HG03139 (cell line): ENCODE measurements at regions not wholly inside any gene's neighbourhood (a gene's known extent, or its start where the extent isn't known, plus 50 kb on each side); places are given as distances from the start of the nearest gene placed in this dataset.
"Not testable (repeated sequence)": the region's sequence is repeated elsewhere in the genome, so short reads cannot be mapped to it uniquely, and the experiment has no call there.

Source experiments
- ATAC-seq: cut with Tn5 transposase; IDR thresholded peaks from one replicate; pipeline ENCODE4 v1.9.1; 2021; ENCODE audit not compliant: unreplicated experiment

GRCh38 chr4:179352221-179352620 lies 1910.0 kb upstream of the AGA start:
- ATAC-seq: no peak

DNA sequence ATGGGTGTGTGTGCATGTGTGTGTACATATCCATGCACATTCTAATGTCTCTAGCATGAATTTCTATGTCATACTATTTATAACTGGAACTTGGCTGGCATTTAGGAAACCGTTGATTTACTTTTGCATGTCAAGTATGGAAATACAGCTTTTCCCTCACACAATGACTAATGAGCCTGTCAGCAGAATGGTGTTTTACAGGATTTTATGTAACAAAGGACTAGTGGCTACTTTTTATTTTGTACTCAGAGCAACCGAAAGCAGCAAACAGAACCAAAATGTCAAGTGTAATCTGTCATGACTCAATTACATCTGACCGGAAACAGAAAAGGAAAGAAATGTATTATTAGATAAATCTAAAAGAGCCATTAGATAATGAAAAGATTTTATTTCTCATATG lies 1911.5 kb upstream of the AGA start:
- no peak for ATAC-seq

DNA sequence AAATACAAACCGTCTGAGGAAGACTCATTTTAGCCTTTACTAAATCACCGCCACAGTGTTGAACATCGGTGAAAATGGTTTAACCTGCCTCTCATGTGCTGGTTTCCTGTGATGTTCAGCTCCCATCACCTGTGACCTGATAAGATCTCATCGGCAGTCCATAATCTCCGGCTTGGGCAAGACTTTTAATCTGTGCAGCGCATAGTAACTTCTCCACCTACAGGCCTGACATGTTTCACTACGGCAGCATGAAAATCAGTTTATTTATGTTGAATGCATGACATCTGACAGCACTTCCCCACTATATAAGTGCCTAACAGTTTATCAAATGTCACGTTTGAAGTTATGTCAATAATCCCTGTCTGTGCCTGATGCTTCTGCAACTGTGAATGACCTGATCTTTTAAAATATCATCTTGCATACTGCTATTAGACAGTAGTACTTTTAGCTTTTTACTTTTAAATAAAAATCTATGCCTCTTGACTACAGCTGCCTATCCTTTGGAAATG lies 1919.8 kb upstream of the AGA start:
- no peak for ATAC-seq

DNA sequence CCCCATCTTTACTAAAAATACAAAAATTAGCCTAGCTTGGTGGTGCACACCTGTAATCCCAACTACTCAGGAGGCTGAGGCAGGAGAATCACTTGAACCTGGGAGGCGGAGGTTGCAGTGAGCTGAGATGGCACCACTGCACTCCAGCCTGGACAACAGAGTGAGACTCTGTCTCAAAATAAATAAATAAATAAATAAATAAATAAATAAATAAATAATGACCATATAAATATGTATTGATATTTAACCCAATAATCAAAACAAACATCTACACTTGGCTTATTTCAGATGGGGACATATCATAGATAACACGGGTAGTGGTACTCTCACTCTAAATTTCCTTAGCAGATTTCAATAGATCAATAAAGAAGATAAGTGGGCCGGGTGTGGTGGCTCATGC lies 1923.7 kb upstream of the AGA start:
- not testable (repeated sequence) for ATAC-seq

GRCh38 chr4:179372242-179372641 lies 1930.0 kb upstream of the AGA start:
- no peak for ATAC-seq

- no peak for ATAC-seq
These were observed 1930.5 kb upstream of the AGA start for GRCh38 chr4:179372746-179373145.

DNA sequence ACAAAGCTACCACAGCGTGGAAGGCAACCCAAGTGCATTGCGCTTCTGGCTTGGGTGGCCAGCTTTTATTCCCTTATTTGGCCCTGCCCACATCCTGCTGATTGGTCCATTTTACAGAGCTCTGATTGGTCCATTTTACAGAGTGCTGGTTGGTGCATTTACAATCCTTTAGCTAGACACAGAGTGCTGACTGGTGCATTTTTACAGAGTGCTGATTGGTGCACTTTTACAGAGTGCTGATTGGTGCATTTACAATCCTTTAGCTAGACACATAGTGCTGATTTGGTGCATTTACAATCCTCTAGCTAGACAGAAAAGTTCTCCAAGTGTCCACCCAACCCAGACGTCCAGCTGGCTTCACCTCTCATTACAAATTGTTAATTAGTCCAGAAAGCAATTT lies 1936.6 kb upstream of the AGA start:
- ATAC-seq: not testable (repeated sequence)

DNA sequence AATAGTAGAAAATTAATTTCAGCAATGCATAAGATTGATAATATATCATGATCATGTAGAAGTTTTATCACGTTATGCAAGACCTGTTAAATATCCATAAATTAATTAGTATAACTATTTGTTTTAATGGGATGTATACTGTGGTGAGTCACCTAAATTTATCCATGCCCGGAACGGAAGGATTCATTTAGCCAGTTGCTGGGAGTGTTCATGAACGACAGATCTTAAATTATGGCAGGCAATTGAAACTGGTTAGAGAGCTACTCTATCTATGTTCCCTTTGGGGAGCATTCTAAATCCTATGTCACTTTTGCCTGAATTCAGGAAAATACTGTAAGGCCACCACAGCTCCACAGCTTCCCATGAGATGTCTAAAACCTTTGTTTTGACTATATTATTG lies 1950.5 kb upstream of the AGA start:
- ATAC-seq: no peak

GRCh38 chr4:179398414-179398813 lies 1956.2 kb upstream of the AGA start:
- ATAC-seq: no peak

GRCh38 chr4:179399054-179399782 lies 1957.0 kb upstream of the AGA start:
- no peak for ATAC-seq

DNA sequence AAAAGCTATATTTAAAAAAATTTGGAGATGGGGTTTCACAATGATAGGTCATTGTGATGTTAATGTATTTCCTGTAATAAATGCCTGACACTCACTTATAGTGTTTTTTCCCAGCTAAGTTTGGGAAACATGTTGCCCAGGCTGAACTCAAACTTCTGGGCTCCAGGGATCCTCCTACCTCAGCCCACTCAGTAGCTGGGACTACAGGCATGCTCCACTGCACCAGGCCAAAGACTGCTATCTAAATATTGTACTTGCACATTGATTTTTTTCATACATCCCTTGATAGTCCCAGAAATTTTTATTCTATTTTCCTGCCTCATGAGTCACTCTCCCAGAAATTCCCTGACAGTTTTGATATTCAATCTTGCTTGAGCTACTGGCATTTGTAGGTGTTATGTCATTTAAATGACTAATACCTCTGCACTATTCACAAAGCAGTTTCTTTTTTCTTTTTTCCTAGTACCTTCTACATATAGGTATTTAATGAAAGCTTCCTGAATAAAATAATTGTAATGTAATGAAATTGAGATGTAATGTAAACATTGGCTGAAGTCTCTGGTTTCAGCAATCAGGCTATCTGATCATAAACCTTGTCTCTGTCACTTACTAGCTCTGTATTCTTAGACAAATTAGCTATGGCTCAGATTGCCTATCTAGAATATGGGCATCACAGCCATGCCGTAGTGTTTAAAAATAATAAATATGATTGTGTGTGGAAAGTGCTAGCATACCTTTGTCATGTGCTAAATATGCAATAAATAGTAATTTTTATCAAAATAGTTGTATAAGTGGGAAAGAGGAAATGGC lies 1973.0 kb upstream of the AGA start:
- no peak for ATAC-seq

- no peak for ATAC-seq
These were observed 1973.6 kb upstream of the AGA start for GRCh38 chr4:179415847-179416223.

DNA sequence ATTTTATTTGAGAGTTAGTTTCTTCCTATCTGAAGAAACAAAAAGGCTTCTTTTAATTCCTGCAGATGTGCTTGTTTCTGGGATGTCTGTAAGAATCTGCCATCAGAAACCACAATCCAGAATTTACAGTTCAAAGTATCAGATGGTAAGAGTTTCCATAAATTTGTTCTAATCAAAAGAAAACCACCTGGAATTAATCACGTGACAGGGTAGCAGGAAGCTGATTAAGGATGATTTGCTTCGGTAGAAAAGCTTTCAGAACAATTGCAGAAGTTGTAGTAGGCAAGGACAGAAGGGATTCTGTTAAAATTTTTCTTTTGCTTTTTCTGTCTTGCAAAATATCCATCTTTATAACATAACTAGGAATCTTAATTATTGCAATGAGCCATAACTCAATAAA lies 1975.1 kb upstream of the AGA start:
- no peak for ATAC-seq

DNA sequence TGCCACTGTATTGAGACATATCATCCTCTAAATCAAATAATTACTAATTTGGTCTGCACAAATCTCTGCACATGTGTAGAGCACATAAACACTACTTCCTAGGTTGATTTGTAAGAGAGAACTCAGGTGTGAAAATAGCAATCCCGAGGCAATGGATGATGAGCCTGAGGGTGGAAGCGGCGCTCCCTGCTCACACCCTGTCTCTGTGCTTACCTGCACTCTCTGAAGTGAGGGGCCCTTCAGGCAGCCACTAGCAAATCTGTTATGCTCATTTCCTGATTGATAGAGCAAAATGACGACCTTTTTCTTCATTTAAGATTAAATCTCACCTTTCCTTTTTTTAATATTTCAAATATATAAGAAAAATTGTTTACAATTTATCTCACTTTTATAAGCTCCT lies 1995.7 kb upstream of the AGA start:
- ATAC-seq: no peak

GRCh38 chr4:179441596-179441995 lies 1999.4 kb upstream of the AGA start:
- no peak for ATAC-seq

GRCh38 chr4:179447308-179447707 lies 2005.1 kb upstream of the AGA start:
- no peak for ATAC-seq

DNA sequence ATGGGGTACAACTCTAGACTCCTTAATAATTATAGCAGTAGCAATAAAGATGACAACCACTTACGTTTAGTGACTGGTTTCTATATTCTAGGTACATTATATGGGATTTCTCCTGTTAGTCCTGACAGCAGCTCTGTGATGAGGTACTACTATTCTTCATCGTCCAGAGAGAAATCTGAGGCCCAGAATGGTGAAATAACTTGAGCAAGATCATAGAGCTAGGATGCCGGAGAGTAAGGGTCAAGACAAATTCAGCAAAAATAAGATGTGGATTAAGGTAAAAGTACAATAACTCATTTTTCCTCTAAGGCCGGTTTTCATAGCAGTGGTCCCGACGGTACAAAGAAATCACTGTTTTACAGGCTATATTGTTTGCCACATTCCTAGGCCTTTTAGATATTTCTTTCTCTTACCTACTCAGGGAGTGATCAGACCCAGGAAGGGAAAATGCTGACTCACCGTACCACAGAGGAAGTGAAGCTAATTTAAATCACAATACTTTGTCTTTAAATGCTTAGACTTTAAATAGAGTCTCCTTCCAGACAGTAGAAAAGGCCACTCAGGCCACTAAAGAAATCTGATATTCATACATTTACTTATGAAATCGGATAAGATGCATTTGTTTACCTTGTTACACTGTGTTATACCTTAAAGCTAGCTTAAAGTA lies 2023.0 kb upstream of the AGA start:
- no peak for ATAC-seq

DNA sequence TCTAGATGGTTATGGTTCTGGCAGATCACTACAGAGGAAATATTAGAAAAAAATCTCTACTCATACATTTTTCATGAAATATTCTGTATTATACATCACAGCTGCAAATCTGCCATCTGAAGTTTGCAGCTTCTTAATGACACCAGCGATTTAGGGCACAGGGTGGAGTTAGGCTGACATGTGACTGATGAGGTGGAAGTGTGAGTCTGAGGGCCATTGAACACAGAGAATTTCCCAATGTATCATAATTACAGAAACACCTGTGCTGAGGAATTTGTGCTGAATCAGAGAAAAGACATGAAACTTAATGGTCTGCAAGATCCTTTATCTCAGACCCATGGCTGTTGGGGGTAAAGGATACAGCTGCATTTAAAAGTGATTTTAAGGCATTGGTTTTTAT lies 2025.6 kb upstream of the AGA start:
- no peak for ATAC-seq

DNA sequence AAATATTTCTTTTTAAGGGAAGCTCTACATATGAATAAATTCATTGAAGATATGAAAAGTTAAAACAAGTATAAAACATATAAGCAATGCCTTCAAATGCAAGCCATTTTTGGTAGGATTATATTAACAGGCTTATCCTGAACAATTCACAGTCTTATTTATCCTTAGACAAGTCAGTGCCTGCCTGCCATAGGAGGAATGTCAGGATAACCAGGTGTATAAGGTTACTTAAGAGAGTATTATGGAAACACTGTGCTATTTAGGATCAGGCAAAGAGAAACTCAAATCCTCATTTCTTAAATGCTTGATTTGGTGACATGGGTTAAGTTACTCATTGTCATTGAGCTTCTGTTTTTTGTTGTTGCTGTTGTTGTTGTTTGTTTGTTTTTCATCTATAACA lies 2029.9 kb upstream of the AGA start:
- ATAC-seq: no peak

GRCh38 chr4:179478608-179479007 lies 2036.4 kb upstream of the AGA start:
- ATAC-seq: no peak

GRCh38 chr4:179485781-179486180 lies 2043.5 kb upstream of the AGA start:
- no peak for ATAC-seq
